ENCODE measurements at regions not wholly inside any gene's neighbourhood (a gene's known extent, or its start where the extent isn't known, plus 50 kb on each side); places are given as distances from the start of the nearest gene placed in this dataset.
A peak's percentile ranks its signal among the peaks of the same experiment; 100 is the strongest.

- no peak overlapping the region for H3K23ac ChIP-seq (ENCODE audit: low read length in 2 of 2)
These were observed 54.7 kb upstream of the PRDM11 start for GRCh38 chr11:45091563-45092403.

GRCh38 chr11:45092404-45092785, 54.0 kb upstream of the PRDM11 start:
- no peak overlapping the region for H3K23ac ChIP-seq (ENCODE audit: low read length in 2 of 2)
- H3K4me1 ChIP-seq (ENCODE audit: control insufficient read depth, insufficient read depth, low read depth, low read length) = peaks cover 31% of the 10 kb centered on the region
- no peak overlapping the region for H2BK15ac ChIP-seq (ENCODE audit: low read depth, poor library complexity, severe bottlenecking)
- H3K14ac ChIP-seq (ENCODE audit: low read length in 2 of 2) = no peak overlapping the region
- 37% methylated on average over 4 of the region's 5 CpGs for WGBS
- no peaks in the 10 kb centered on the region for H3K36me3 ChIP-seq (ENCODE audit: control insufficient read depth in 1 of 2, insufficient read depth in 2 of 2, low read depth in 1 of 2, low read length in 2 of 2)
- no peak overlapping the region for H3K9ac ChIP-seq (ENCODE audit: low read length)
- no peak overlapping the region for H3K4me3 ChIP-seq (ENCODE audit: insufficient read depth in 1 of 2, low read depth in 1 of 2, low read length in 2 of 2)
- H4K91ac ChIP-seq (ENCODE audit: low read length) = peak overlapping the region; percentile 79
- no peak overlapping the region for H2AFZ ChIP-seq (ENCODE audit: low read depth, low read length)
- H3K9me3 ChIP-seq (ENCODE audit: control insufficient read depth, low read length) = no peaks in the 10 kb centered on the region
- peak overlapping the region; percentile 40 to 86 for H3K18ac ChIP-seq (ENCODE audit: low read depth in 1 of 2, low read length in 2 of 2)
- no peak overlapping the region for H2BK5ac ChIP-seq (ENCODE audit: low read depth, low read length, poor library complexity, severe bottlenecking)
- peak overlapping the region; percentile 56 for H4K8ac ChIP-seq (ENCODE audit: low read length)
- H2AK5ac ChIP-seq (ENCODE audit: low read length, severe bottlenecking) = no peak overlapping the region
- no peak for DNase-seq
- no peaks in the 10 kb centered on the region for H3K79me1 ChIP-seq (replicated peaks; ENCODE audit: low read length, poor library complexity, severe bottlenecking)
- peak overlapping the region in 1 of 2 experiments; percentile 60 for H3K4ac ChIP-seq (ENCODE audit: low read depth in 1 of 2, low read length in 2 of 2)
- H2BK12ac ChIP-seq (ENCODE audit: low read length in 2 of 2) = peak overlapping the region; percentile 44 to 82
- peak overlapping the region; percentile 50 for H2BK120ac ChIP-seq (ENCODE audit: low read depth, low read length)
- H3K4me2 ChIP-seq (ENCODE audit: low read length, poor library complexity, severe bottlenecking) = no peak overlapping the region
- peaks cover 28 to 30% of the 10 kb centered on the region in 2 experiments for H3K27me3 ChIP-seq (ENCODE audit: control insufficient read depth in 1 of 2, insufficient read depth in 1 of 2, low read length in 2 of 2)
- H3K27ac ChIP-seq (ENCODE audit: low read length, poor library complexity, severe bottlenecking) = no peak overlapping the region

More at GRCh38 chr11:45091563-45092403, 54.7 kb upstream of the PRDM11 start:
- no peak overlapping the region for H2AK5ac ChIP-seq (ENCODE audit: low read length, severe bottlenecking)
- H3K9ac ChIP-seq (ENCODE audit: low read length) = no peak overlapping the region
- no peak overlapping the region for H2BK5ac ChIP-seq (ENCODE audit: low read depth, low read length, poor library complexity, severe bottlenecking)
- H4K8ac ChIP-seq (ENCODE audit: low read length) = peak overlapping the region; percentile 33
- H3K4me1 ChIP-seq (ENCODE audit: control insufficient read depth, insufficient read depth, low read depth, low read length) = peaks cover 37% of the 10 kb centered on the region
- no peak overlapping the region for H3K27ac ChIP-seq (ENCODE audit: low read length, poor library complexity, severe bottlenecking)
- no peaks in the 10 kb centered on the region for H3K79me1 ChIP-seq (replicated peaks; ENCODE audit: low read length, poor library complexity, severe bottlenecking)
- DNase-seq = peak; percentile 57
- peak overlapping the region; percentile 56 to 82 for H2BK12ac ChIP-seq (ENCODE audit: low read length in 2 of 2)
- peak overlapping the region; percentile 34 to 71 for H3K18ac ChIP-seq (ENCODE audit: low read depth in 1 of 2, low read length in 2 of 2)
- H2BK15ac ChIP-seq (ENCODE audit: low read depth, poor library complexity, severe bottlenecking) = peak overlapping the region; percentile 63
- no peak overlapping the region for H3K4me2 ChIP-seq (ENCODE audit: low read length, poor library complexity, severe bottlenecking)
- WGBS = 12% methylated on average over 11 of the region's 11 CpGs
- no peak overlapping the region for H3K14ac ChIP-seq (ENCODE audit: low read length in 2 of 2)
- H2BK120ac ChIP-seq (ENCODE audit: low read depth, low read length) = peak overlapping the region; percentile 50
- H3K4ac ChIP-seq (ENCODE audit: low read depth in 1 of 2, low read length in 2 of 2) = peak overlapping the region in 1 of 2 experiments; percentile 60
- no peak overlapping the region for H3K4me3 ChIP-seq (ENCODE audit: insufficient read depth in 1 of 2, low read depth in 1 of 2, low read length in 2 of 2)
- no peak overlapping the region for H2AFZ ChIP-seq (ENCODE audit: low read depth, low read length)
- no peaks in the 10 kb centered on the region for H3K9me3 ChIP-seq (ENCODE audit: control insufficient read depth, low read length)
- peak overlapping the region; percentile 85 for H4K91ac ChIP-seq (ENCODE audit: low read length)
- H3K36me3 ChIP-seq (ENCODE audit: control insufficient read depth in 1 of 2, insufficient read depth in 2 of 2, low read depth in 1 of 2, low read length in 2 of 2) = no peaks in the 10 kb centered on the region
- H3K27me3 ChIP-seq (ENCODE audit: control insufficient read depth in 1 of 2, insufficient read depth in 1 of 2, low read length in 2 of 2) = peaks cover 22 to 24% of the 10 kb centered on the region in 2 experiments

DNA sequence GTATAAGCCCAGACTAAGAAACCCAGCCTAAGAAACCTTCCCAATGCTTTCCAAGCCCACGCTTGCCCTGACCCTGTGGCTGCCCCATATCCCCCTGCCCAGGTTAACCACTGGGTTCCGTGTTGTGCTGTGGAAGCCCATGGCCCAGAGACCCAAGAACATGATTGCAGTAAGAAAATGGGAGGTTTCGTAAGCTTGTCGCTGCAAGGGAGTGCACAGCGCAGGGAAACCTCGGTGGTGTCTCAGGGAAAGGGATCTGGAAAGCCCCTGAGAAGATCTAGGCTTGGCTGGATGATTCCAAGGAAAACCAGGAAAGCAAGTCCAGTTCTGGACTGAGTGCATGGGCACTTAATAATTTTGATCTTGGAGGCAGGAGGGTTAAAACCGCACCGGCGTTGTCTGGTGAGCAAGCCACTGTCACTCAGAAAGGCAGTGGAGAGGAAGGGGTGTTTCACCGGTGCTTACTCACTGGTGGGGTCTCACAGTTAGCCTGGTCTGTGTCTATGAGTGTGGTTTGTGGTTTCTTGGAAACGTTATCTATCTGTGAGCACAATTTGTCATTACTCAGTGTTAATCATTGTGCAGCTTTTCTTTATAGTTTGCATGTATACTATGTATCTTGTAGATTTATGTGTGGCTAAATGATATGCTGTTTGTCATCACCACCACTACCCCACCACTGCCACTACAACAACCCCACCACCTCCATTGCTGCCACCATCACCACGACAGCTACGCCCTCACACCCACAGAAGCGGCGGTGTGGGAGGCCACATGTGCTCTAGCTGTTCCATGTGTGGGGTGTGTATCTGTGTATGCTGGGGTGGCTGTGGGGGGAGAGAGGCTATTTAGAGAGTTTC, 53.3 kb upstream of the PRDM11 start:
- Histone ChIP-seq H3K4ac (ENCODE audit: low read depth in 1 of 2, low read length in 2 of 2) (peak overlapping the region in 1 of 2 experiments; percentile 34), H4K8ac (ENCODE audit: low read length) (peak overlapping the region; percentile 59), H3K79me1 (replicated peaks; ENCODE audit: low read length, poor library complexity, severe bottlenecking) (no peaks in the 10 kb centered on the region), H3K4me2 (ENCODE audit: low read length, poor library complexity, severe bottlenecking) (no peak overlapping the region), H2AFZ (ENCODE audit: low read depth, low read length) (no peak overlapping the region), H3K23ac (ENCODE audit: low read length in 2 of 2) (no peak overlapping the region), H3K27me3 (ENCODE audit: control insufficient read depth in 1 of 2, insufficient read depth in 1 of 2, low read length in 2 of 2) (peaks cover 35 to 37% of the 10 kb centered on the region in 2 experiments), H3K9me3 (ENCODE audit: control insufficient read depth, low read length) (no peaks in the 10 kb centered on the region), H3K27ac (ENCODE audit: low read length, poor library complexity, severe bottlenecking) (no peak overlapping the region), H3K4me3 (ENCODE audit: insufficient read depth in 1 of 2, low read depth in 1 of 2, low read length in 2 of 2) (no peak overlapping the region), H3K14ac (ENCODE audit: low read length in 2 of 2) (no peak overlapping the region), H4K91ac (ENCODE audit: low read length) (peak overlapping the region; percentile 73), H3K9ac (ENCODE audit: low read length) (peak overlapping the region; percentile 10), H3K18ac (ENCODE audit: low read depth in 1 of 2, low read length in 2 of 2) (peak overlapping the region; percentile 68 to 83), H3K36me3 (ENCODE audit: control insufficient read depth in 1 of 2, insufficient read depth in 2 of 2, low read depth in 1 of 2, low read length in 2 of 2) (no peaks in the 10 kb centered on the region), H3K4me1 (ENCODE audit: control insufficient read depth, insufficient read depth, low read depth, low read length) (peaks cover 31% of the 10 kb centered on the region), H2BK120ac (ENCODE audit: low read depth, low read length) (peak overlapping the region; percentile 29), H2AK5ac (ENCODE audit: low read length, severe bottlenecking) (no peak overlapping the region), H2BK12ac (ENCODE audit: low read length in 2 of 2) (peak overlapping the region; percentile 89 to 95), H2BK15ac (ENCODE audit: low read depth, poor library complexity, severe bottlenecking) (no peak overlapping the region), H2BK5ac (ENCODE audit: low read depth, low read length, poor library complexity, severe bottlenecking) (no peak overlapping the region)
- WGBS = 11% methylated on average over 13 of the region's 15 CpGs
- DNase-seq = peak; percentile 94

Measured in mesenchymal stem cell (in vitro differentiated cells and primary cell).